ENCODE measurements at regions not wholly inside any gene's neighbourhood (a gene's known extent, or its start where the extent isn't known, plus 50 kb on each side); places are given as distances from the start of the nearest gene placed in this dataset.

GRCh38 chr9:22857316-22857715, 410.7 kb downstream of the DMRTA1 start:
- no peak for TF ChIP-seq CTCF (IDR thresholded peaks at IDR 0.05; ENCODE audit: unreplicated experiment)
- Mint-ChIP-seq H3K4me1 (ENCODE audit: unreplicated experiment) (no peaks in the 10 kb centered on the region), H3K27ac (ENCODE audit: unreplicated experiment) (no peak overlapping the region), H3K36me3 (ENCODE audit: low read depth, unreplicated experiment) (no peaks in the 10 kb centered on the region), H3K27me3 (ENCODE audit: unreplicated experiment) (no peaks in the 10 kb centered on the region), H3K4me3 (ENCODE audit: unreplicated experiment) (no peak overlapping the region), H3K9me3 (ENCODE audit: unreplicated experiment) (no peaks in the 10 kb centered on the region)
- DNase-seq (ENCODE audit: low spot score): no peak

GRCh38 chr9:22863106-22863505, 416.5 kb downstream of the DMRTA1 start:
- Mint-ChIP-seq H3K4me3 (ENCODE audit: unreplicated experiment) (no peak overlapping the region), H3K27me3 (ENCODE audit: unreplicated experiment) (no peaks in the 10 kb centered on the region), H3K27ac (ENCODE audit: unreplicated experiment) (no peak overlapping the region), H3K4me1 (ENCODE audit: unreplicated experiment) (no peaks in the 10 kb centered on the region), H3K36me3 (ENCODE audit: low read depth, unreplicated experiment) (no peaks in the 10 kb centered on the region), H3K9me3 (ENCODE audit: unreplicated experiment) (no peaks in the 10 kb centered on the region)
- no peak for TF ChIP-seq CTCF (IDR thresholded peaks at IDR 0.05; ENCODE audit: unreplicated experiment)
- DNase-seq (ENCODE audit: low spot score): no peak

- no peaks in the 10 kb centered on the region for H3K9me3 Mint-ChIP-seq (ENCODE audit: unreplicated experiment)
- no peaks in the 10 kb centered on the region for H3K36me3 Mint-ChIP-seq (ENCODE audit: low read depth, unreplicated experiment)
- no peak for TF ChIP-seq CTCF (IDR thresholded peaks at IDR 0.05; ENCODE audit: unreplicated experiment)
- no peaks in the 10 kb centered on the region for H3K4me1 Mint-ChIP-seq (ENCODE audit: unreplicated experiment)
- H3K27me3 Mint-ChIP-seq (ENCODE audit: unreplicated experiment): no peaks in the 10 kb centered on the region
- H3K27ac Mint-ChIP-seq (ENCODE audit: unreplicated experiment): no peak overlapping the region
- DNase-seq (ENCODE audit: low spot score): no peak
- H3K4me3 Mint-ChIP-seq (ENCODE audit: unreplicated experiment): no peak overlapping the region
Observed at GRCh38 chr9:22863736-22864135, 417.1 kb downstream of the DMRTA1 start.

GRCh38 chr9:22893196-22893843, 446.7 kb downstream of the DMRTA1 start:
- no peaks in the 10 kb centered on the region for H3K9me3 Mint-ChIP-seq (ENCODE audit: unreplicated experiment)
- no peak overlapping the region for H3K27ac Mint-ChIP-seq (ENCODE audit: unreplicated experiment)
- TF ChIP-seq CTCF (IDR thresholded peaks at IDR 0.05; ENCODE audit: unreplicated experiment): no peak
- no peak overlapping the region for H3K4me3 Mint-ChIP-seq (ENCODE audit: unreplicated experiment)
- H3K27me3 Mint-ChIP-seq (ENCODE audit: unreplicated experiment): peaks cover 2% of the 10 kb centered on the region
- H3K4me1 Mint-ChIP-seq (ENCODE audit: unreplicated experiment): no peaks in the 10 kb centered on the region
- no peak for DNase-seq (ENCODE audit: low spot score)
- no peaks in the 10 kb centered on the region for H3K36me3 Mint-ChIP-seq (ENCODE audit: low read depth, unreplicated experiment)

- DNase-seq (ENCODE audit: low spot score): no peak
- TF ChIP-seq CTCF (IDR thresholded peaks at IDR 0.05; ENCODE audit: unreplicated experiment): no peak
- Mint-ChIP-seq H3K27me3 (ENCODE audit: unreplicated experiment) (no peaks in the 10 kb centered on the region), H3K9me3 (ENCODE audit: unreplicated experiment) (no peaks in the 10 kb centered on the region), H3K27ac (ENCODE audit: unreplicated experiment) (no peak overlapping the region), H3K4me3 (ENCODE audit: unreplicated experiment) (no peak overlapping the region), H3K4me1 (ENCODE audit: unreplicated experiment) (no peaks in the 10 kb centered on the region), H3K36me3 (ENCODE audit: low read depth, unreplicated experiment) (no peaks in the 10 kb centered on the region)
Observed at GRCh38 chr9:22898591-22898990, 452.0 kb downstream of the DMRTA1 start.

Measured in endothelial cell (in vitro differentiated cells).